K562 (cell line): ENCODE measurements at regions not wholly inside any gene's neighbourhood (a gene's known extent, or its start where the extent isn't known, plus 50 kb on each side); places are given as distances from the start of the nearest gene placed in this dataset.

Source experiments
- ATAC-seq: fragments of 200-7000 bp; cut with Tn5 transposase; 3 replicates; pipeline ENCODE4 v1.9.1; 2020; ENCODE audit warnings: moderate library complexity
- BruUV-seq: library from RNA; stranded (reverse); fragments of 400-500 nt; replicated peaks from 2 replicates; lab custom pipeline; 2021; lab: Mats Ljungman, UMichigan
- CTCF ChIA-PET: fragments of 300-600 bp; formaldehyde crosslinking; extraction: SDS; loops from one replicate; lab custom pipeline; 2021; ENCODE audit warnings: low intra/inter-chr PET ratio; lab: Yijun Ruan, JAX
- POLR2A ChIA-PET: fragments of 300-600, 350-650 bp; sonication (Branson Sonifier 250); formaldehyde crosslinking; extraction: SDS; loops from one replicate; lab custom pipeline; 2021; ENCODE audit warnings: antibody characterized with exemption, inconsistent platforms; lab: Yijun Ruan, JAX
- DNase-seq, 4 experiments: peaks; one replicate each; pipeline versions ENCODE4 v3.0.0 to v3.0.0-alpha.2; 2011 to 2018; ENCODE audit warnings: low spot score in 3 of 4, mixed read lengths in 3 of 4; ENCODE audit errors: extremely low read depth in 1 of 4
- FAIRE-seq: peaks from 2 replicates; lab custom pipeline; 2011; peaks lifted over from hg19 to GRCh38; lab: Jason Lieb, UNC
- H2AFZ ChIP-seq: 2 replicates; pipeline ENCODE4 v1.6.0; 2011; ENCODE audit warnings: low read depth, low read length, control low read depth, inconsistent platforms
- H3K27ac ChIP-seq: fragments of 200-600 bp; 3 replicates; pipeline ENCODE4 v1.8.0; 2011; ENCODE audit warnings: low read depth, mild to moderate bottlenecking, control low read depth, inconsistent platforms, low read length, moderate library complexity, mixed read lengths; ENCODE audit errors: extremely low read depth
- H3K27me3 ChIP-seq, 2 experiments: fragments of 300-600 bp in 1 of 2; 2 replicates in 1 of 2; 3 replicates in 1 of 2; pipeline versions ENCODE4 v1.6.0 to v1.8.0; 2011; ENCODE audit warnings: inconsistent platforms in 2 of 2, low read length in 2 of 2, mild to moderate bottlenecking in 1 of 2, mixed read lengths in 1 of 2, moderate library complexity in 1 of 2; ENCODE audit not compliant: control insufficient read depth in 2 of 2, insufficient read depth in 2 of 2
- H3K36me3 ChIP-seq: fragments of 300-600 bp; 3 replicates; pipeline ENCODE4 v1.8.0; 2011; ENCODE audit warnings: mild to moderate bottlenecking, low read length, inconsistent platforms; ENCODE audit not compliant: control insufficient read depth, insufficient read depth
- H3K4me1 ChIP-seq, 2 experiments: fragments of 200-600 bp in 1 of 2; replicated peaks in 1 of 2; 2 replicates in 1 of 2; 3 replicates in 1 of 2; pipeline versions ENCODE4 v1.5.1 to v1.8.0; 2011; ENCODE audit warnings: inconsistent platforms in 2 of 2, low read length in 2 of 2, mild to moderate bottlenecking in 1 of 2, mixed read lengths in 1 of 2, moderate library complexity in 1 of 2; ENCODE audit not compliant: control insufficient read depth in 2 of 2, insufficient read depth in 2 of 2
- H3K4me2 ChIP-seq: 2 replicates; pipeline ENCODE4 v1.6.1; 2011; ENCODE audit warnings: low read length, control low read depth, inconsistent platforms, mixed read lengths; ENCODE audit not compliant: insufficient read depth
- H3K4me3 ChIP-seq: fragments of 200-600 bp; sonication (generic), shearing (Covaris generic); 2 replicates; pipeline ENCODE4 v1.5.1; 2016; ENCODE audit warnings: control low read depth, inconsistent platforms
- H3K79me2 ChIP-seq: fragments of 200-600 bp; 3 replicates; pipeline ENCODE4 v1.8.0; 2011; ENCODE audit warnings: low read length, inconsistent platforms; ENCODE audit not compliant: control insufficient read depth, insufficient read depth
- H3K9ac ChIP-seq, 2 experiments: 2 replicates each; pipeline versions ENCODE4 v1.6.0 to v1.6.1; 2011; ENCODE audit warnings: low read depth in 2 of 2, low read length in 2 of 2, control low read depth in 1 of 2, inconsistent platforms in 1 of 2, mild to moderate bottlenecking in 1 of 2, mixed read lengths in 1 of 2; ENCODE audit not compliant: insufficient read depth in 1 of 2
- H3K9me1 ChIP-seq: one replicate; pipeline ENCODE4 v1.6.0; 2011; ENCODE audit warnings: inconsistent platforms, mild to moderate bottlenecking, low read length, moderate library complexity; ENCODE audit not compliant: control insufficient read depth, insufficient read depth
- H3K9me3 ChIP-seq: replicated peaks from 2 replicates; pipeline ENCODE4 v1.5.1; 2011; ENCODE audit warnings: low read depth, low read length, inconsistent platforms; ENCODE audit not compliant: control insufficient read depth, insufficient read depth
- H4K20me1 ChIP-seq: replicated peaks from 2 replicates; pipeline ENCODE4 v1.6.1; 2011; ENCODE audit warnings: low read length, inconsistent platforms, mixed read lengths; ENCODE audit not compliant: control insufficient read depth, insufficient read depth
- BCOR ChIP-seq: fragments of 450-650 bp; IDR thresholded peaks from 2 replicates; pipeline ENCODE4 v1.6.1; 2016
- COPS2 ChIP-seq: fragments of 450-650 bp; conservative IDR thresholded peaks from 2 replicates; pipeline ENCODE4 v1.6.1; 2016; ENCODE audit warnings: mild to moderate bottlenecking, moderate library complexity
- HLTF ChIP-seq: fragments of 450-650 bp; IDR thresholded peaks from 2 replicates; pipeline ENCODE4 v1.6.1; 2016
- HNRNPH1 ChIP-seq: fragments of 200-400 bp; formaldehyde crosslinking; optimal IDR thresholded peaks from 2 replicates; pipeline ENCODE3; 2017; ENCODE audit warnings: low read depth, mild to moderate bottlenecking, low read length, moderate library complexity
- IRF2 ChIP-seq: sonication (generic); formaldehyde crosslinking; IDR thresholded peaks from 2 replicates; pipeline ENCODE4 v1.8.1; 2022; ENCODE audit warnings: mild to moderate bottlenecking, missing genetic modification reagents
- MYC ChIP-seq, 2 experiments: fragments of 250-450 bp in 1 of 2; sonication (Bioruptor Pico) in 1 of 2; IDR thresholded peaks; 2 replicates each; pipeline versions ENCODE4 v1.5.1 to v1.6.1; 2012 to 2021; ENCODE audit warnings: low read depth in 2 of 2, borderline replicate concordance in 1 of 2, improper control_type of control experiment in 1 of 2, low read length in 1 of 2, mild to moderate bottlenecking in 1 of 2, moderate library complexity in 1 of 2
- RHOXF2B ChIP-seq: fragments of 250-450 bp; sonication (Bioruptor Pico); conservative IDR thresholded peaks from 2 replicates; pipeline ENCODE4 v1.5.1; 2021
- TGIF2 ChIP-seq: sonication (generic); formaldehyde crosslinking; IDR thresholded peaks from 2 replicates; pipeline ENCODE4 v1.8.1; 2022; ENCODE audit warnings: mild to moderate bottlenecking, missing genetic modification reagents, moderate library complexity
- ZFP36 ChIP-seq: fragments of 150-350 bp; IDR thresholded peaks from 2 replicates; pipeline ENCODE4 v1.6.1; 2018; ENCODE audit warnings: low read length, low read depth; ENCODE audit not compliant: partially characterized antibody
- ZNF316 ChIP-seq: fragments of 450-650 bp; IDR thresholded peaks from 2 replicates; pipeline ENCODE4 v1.6.1; 2016
- WGBS: fragments of 100-300 bp; shearing (Covaris generic); methylation state at CpG from one replicate; pipeline ENCODE4 v1.1.6; 2016; ENCODE audit warnings: low coverage, mixed read lengths; ENCODE audit not compliant: insufficient coverage; ENCODE audit errors: missing lambda C conversion rate; 5-methylcytosine and 5-hydroxymethylcytosine counted together
- in situ Hi-C: fragments of 300-500 bp; cut with MboI; formaldehyde crosslinking; loops from 4 replicates; pipeline ENCODE4 v1.15.0; 2018; ENCODE audit warnings: inconsistent platforms, mixed read lengths
- intact Hi-C: fragments of 100-400 bp; cut with micrococcal nuclease; formaldehyde crosslinking; loops from 2 replicates; pipeline ENCODE4 v1.14.2; 2022
- TF ChIP-seq, protein P1 (sequence below): fragments of 200-800 bp; sonication (Bioruptor generic); IDR thresholded peaks from 2 replicates; pipeline ENCODE4 v1.6.1; 2017; ENCODE audit warnings: missing genetic modification characterization, missing compliant biosample characterization
- TF ChIP-seq, protein P2 (sequence below): fragments of 250-450 bp; sonication (Bioruptor Pico); IDR thresholded peaks from 2 replicates; pipeline ENCODE4 v1.6.1; 2021; ENCODE audit warnings: mild to moderate bottlenecking

DNA sequence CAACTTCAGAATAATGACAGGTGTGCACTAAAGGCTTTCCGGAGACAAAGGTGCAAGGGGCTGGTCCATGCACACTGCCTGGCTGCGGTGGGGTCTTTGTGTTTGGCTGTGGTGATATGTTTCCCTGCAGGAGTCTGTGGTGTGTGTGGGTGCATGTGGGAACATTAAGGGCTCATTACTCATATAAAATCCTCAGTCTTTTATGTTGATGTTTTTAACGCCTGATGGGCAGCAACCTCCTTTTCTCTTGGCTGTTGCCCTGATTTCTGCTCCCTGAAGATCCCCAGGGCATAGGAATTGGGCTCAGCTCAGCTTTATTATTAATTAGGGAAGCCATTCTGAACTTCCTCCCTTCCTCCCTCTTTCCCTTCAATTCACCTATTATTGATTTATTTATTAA lies 67.6 kb upstream of the SPAG17 start:
- Histone ChIP-seq H3K79me2 (no peaks in the 10 kb centered on the region), H3K4me1 (no peaks in the 10 kb centered on the region), H3K27me3 (no peaks in the 10 kb centered on the region), H3K4me2 (no peak overlapping the region), H3K9me1 (no peaks in the 10 kb centered on the region), H2AFZ (no peak overlapping the region), H3K9me3 (no peaks in the 10 kb centered on the region), H3K27ac (no peak overlapping the region), H3K4me3 (no peak overlapping the region), H3K36me3 (no peaks in the 10 kb centered on the region), H4K20me1 (no peaks in the 10 kb centered on the region), H3K9ac (no peak overlapping the region)
- FAIRE-seq (no peak), ATAC-seq (no peak), DNase-seq (no peak)
- BruUV-seq: no TSS peak
- WGBS: 0% methylated on average over 3 of the region's 3 CpGs
- intact Hi-C loops: no loop called here
- ChIA-PET CTCF (no interaction called here), POLR2A (interaction anchor here (0.6 kb wide), 1 partner anchor 12 kb away, joined by 5 read pairs; no protein-coding TSS in a partner anchor)
- no peak for TF ChIP-seq HNRNPH1
- TF ChIP-seq HLTF: no peak
- TF ChIP-seq TGIF2 (CRISPR knock-in tag): no peak
- no peak for TF ChIP-seq RHOXF2B (CRISPR knock-in tag)
- no peak for TF ChIP-seq COPS2
- TF ChIP-seq ZNF316: no peak
- TF ChIP-seq BCOR: no peak
- TF ChIP-seq, protein P1, sequence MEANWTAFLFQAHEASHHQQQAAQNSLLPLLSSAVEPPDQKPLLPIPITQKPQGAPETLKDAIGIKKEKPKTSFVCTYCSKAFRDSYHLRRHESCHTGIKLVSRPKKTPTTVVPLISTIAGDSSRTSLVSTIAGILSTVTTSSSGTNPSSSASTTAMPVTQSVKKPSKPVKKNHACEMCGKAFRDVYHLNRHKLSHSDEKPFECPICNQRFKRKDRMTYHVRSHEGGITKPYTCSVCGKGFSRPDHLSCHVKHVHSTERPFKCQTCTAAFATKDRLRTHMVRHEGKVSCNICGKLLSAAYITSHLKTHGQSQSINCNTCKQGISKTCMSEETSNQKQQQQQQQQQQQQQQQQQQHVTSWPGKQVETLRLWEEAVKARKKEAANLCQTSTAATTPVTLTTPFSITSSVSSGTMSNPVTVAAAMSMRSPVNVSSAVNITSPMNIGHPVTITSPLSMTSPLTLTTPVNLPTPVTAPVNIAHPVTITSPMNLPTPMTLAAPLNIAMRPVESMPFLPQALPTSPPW: no peak
- TF ChIP-seq IRF2 (CRISPR knock-in tag): no peak
- no peak for TF ChIP-seq MYC (IDR thresholded peaks at IDR 0.05; ENCODE audit: low read depth, low read length)
- TF ChIP-seq MYC (CRISPR knock-in tag; IDR thresholded peaks at IDR 0.05; ENCODE audit: borderline replicate concordance, low read depth): no peak
- TF ChIP-seq, protein P2, sequence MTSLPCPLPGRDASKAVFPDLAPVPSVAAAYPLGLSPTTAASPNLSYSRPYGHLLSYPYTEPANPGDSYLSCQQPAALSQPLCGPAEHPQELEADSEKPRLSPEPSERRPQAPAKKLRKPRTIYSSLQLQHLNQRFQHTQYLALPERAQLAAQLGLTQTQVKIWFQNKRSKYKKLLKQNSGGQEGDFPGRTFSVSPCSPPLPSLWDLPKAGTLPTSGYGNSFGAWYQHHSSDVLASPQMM (CRISPR knock-in tag): no peak
- TF ChIP-seq ZFP36: no peak
- in situ Hi-C loops: no loop called here
